Activated CD8-positive, alpha-beta memory T cell treated with anti-CD3 and anti-CD28 coated beads for 24 hours (primary cell): ENCODE measurements at regions not wholly inside any gene's neighbourhood (a gene's known extent, or its start where the extent isn't known, plus 50 kb on each side); places are given as distances from the start of the nearest gene placed in this dataset.

Experiments
- DNase-seq: peaks from one replicate; pipeline ENCODE4 v3.0.0-alpha.2; 2020

- no peak for DNase-seq
These were observed 361.5 kb upstream of the SEMA6D start for GRCh38 chr15:47355759-47356158.

- no peak for DNase-seq
These were observed 361.0 kb upstream of the SEMA6D start for GRCh38 chr15:47356297-47356696.

GRCh38 chr15:47358876-47359275 lies 358.4 kb upstream of the SEMA6D start:
- no peak for DNase-seq

GRCh38 chr15:47360305-47360704 lies 357.0 kb upstream of the SEMA6D start:
- no peak for DNase-seq

- no peak for DNase-seq
These were observed 355.0 kb upstream of the SEMA6D start for GRCh38 chr15:47362118-47362905.

- no peak for DNase-seq
These were observed 353.7 kb upstream of the SEMA6D start for GRCh38 chr15:47363653-47364052.

GRCh38 chr15:47364230-47365141 lies 352.8 kb upstream of the SEMA6D start:
- no peak for DNase-seq

- DNase-seq, result no peak
These were observed 350.4 kb upstream of the SEMA6D start for GRCh38 chr15:47366884-47367283.

- DNase-seq, result no peak
These were observed 349.4 kb upstream of the SEMA6D start for GRCh38 chr15:47367726-47368390.

- DNase-seq, result no peak
These were observed 345.4 kb upstream of the SEMA6D start for GRCh38 chr15:47371939-47372338.

- no peak for DNase-seq
These were observed 343.1 kb upstream of the SEMA6D start for GRCh38 chr15:47374222-47374621.

GRCh38 chr15:47376190-47376589 lies 341.1 kb upstream of the SEMA6D start:
- no peak for DNase-seq

GRCh38 chr15:47377465-47377864 lies 339.8 kb upstream of the SEMA6D start:
- no peak for DNase-seq

GRCh38 chr15:47378527-47378926 lies 338.8 kb upstream of the SEMA6D start:
- DNase-seq, result no peak

- no peak for DNase-seq
These were observed 334.2 kb upstream of the SEMA6D start for GRCh38 chr15:47383102-47383501.

- DNase-seq, result no peak
These were observed 333.5 kb upstream of the SEMA6D start for GRCh38 chr15:47383801-47384200.

GRCh38 chr15:47384341-47384740 lies 333.0 kb upstream of the SEMA6D start:
- no peak for DNase-seq

GRCh38 chr15:47384776-47385175 lies 332.5 kb upstream of the SEMA6D start:
- no peak for DNase-seq

GRCh38 chr15:47386459-47386858 lies 330.8 kb upstream of the SEMA6D start:
- no peak for DNase-seq

GRCh38 chr15:47388299-47388698 lies 329.0 kb upstream of the SEMA6D start:
- DNase-seq, result no peak

- no peak for DNase-seq
These were observed 327.0 kb upstream of the SEMA6D start for GRCh38 chr15:47390208-47390765.

- DNase-seq, result no peak
These were observed 323.0 kb upstream of the SEMA6D start for GRCh38 chr15:47394286-47394809.

GRCh38 chr15:47395076-47395475 lies 322.2 kb upstream of the SEMA6D start:
- DNase-seq, result no peak
